Neural progenitor cell (in vitro differentiated cells): ENCODE measurements at regions not wholly inside any gene's neighbourhood (a gene's known extent, or its start where the extent isn't known, plus 50 kb on each side); places are given as distances from the start of the nearest gene placed in this dataset.

Experiments
- DNase-seq: peaks from one replicate; pipeline ENCODE4 v3.0.0-alpha.2; 2016; ENCODE audit warnings: low spot score
- H2AFZ ChIP-seq: fragments of 200-600 bp; sonication (generic); replicated peaks from 2 replicates; pipeline ENCODE4 v1.6.1; 2016; ENCODE audit warnings: antibody characterized with exemption
- H3F3A ChIP-seq: fragments of 200-600 bp; sonication (generic); 2 replicates; pipeline ENCODE4 v1.6.1; 2016; ENCODE audit warnings: antibody characterized with exemption, low read depth
- H3K27ac ChIP-seq: fragments of 200-600 bp; sonication (generic); 2 replicates; pipeline ENCODE4 v1.5.1; 2016; ENCODE audit warnings: mild to moderate bottlenecking
- H3K27me3 ChIP-seq: fragments of 200-600 bp; sonication (generic); 2 replicates; pipeline ENCODE4 v1.6.1; 2016; ENCODE audit warnings: mild to moderate bottlenecking, moderate library complexity
- H3K36me3 ChIP-seq: fragments of 200-600 bp; sonication (generic); 2 replicates; pipeline ENCODE4 v1.5.1; 2016
- H3K4me1 ChIP-seq: fragments of 200-600 bp; sonication (generic); 2 replicates; pipeline ENCODE4 v1.6.1; 2016; ENCODE audit warnings: mixed run types
- H3K4me2 ChIP-seq: fragments of 200-600 bp; sonication (generic); 2 replicates; pipeline ENCODE4 v1.6.1; 2016
- H3K4me3 ChIP-seq: fragments of 200-600 bp; sonication (generic); 2 replicates; pipeline ENCODE4 v1.5.1; 2016
- H3K79me2 ChIP-seq: fragments of 200-600 bp; sonication (generic); 2 replicates; pipeline ENCODE4 v1.6.1; 2016; ENCODE audit warnings: low read depth
- H3K9ac ChIP-seq: fragments of 200-600 bp; sonication (generic); 2 replicates; pipeline ENCODE4 v1.6.1; 2016
- H3K9me3 ChIP-seq: fragments of 200-600 bp; sonication (generic); 2 replicates; pipeline ENCODE4 v1.5.1; 2016; ENCODE audit warnings: low read depth
- H4K20me1 ChIP-seq: fragments of 200-600 bp; sonication (generic); 2 replicates; pipeline ENCODE4 v1.6.1; 2016; ENCODE audit warnings: low read depth
- H3K27ac Mint-ChIP-seq: 3 replicates; pipeline ENCODE4 v1.8.0; 2021; ENCODE audit warnings: mixed read lengths
- H3K27me3 Mint-ChIP-seq: 2 replicates; pipeline ENCODE4 v1.8.0; 2022; ENCODE audit warnings: low read depth, mild to moderate bottlenecking, inconsistent platforms, moderate library complexity, mixed read lengths; ENCODE audit not compliant: insufficient read depth
- H3K36me3 Mint-ChIP-seq: 3 replicates; pipeline ENCODE4 v1.8.0; 2021; ENCODE audit warnings: mixed read lengths
- H3K4me1 Mint-ChIP-seq: 3 replicates; pipeline ENCODE4 v1.8.0; 2021; ENCODE audit warnings: mixed read lengths
- H3K4me3 Mint-ChIP-seq: 3 replicates; pipeline ENCODE4 v1.8.0; 2021; ENCODE audit warnings: mild to moderate bottlenecking, moderate library complexity, mixed read lengths
- H3K9me3 Mint-ChIP-seq: 3 replicates; pipeline ENCODE4 v1.8.0; 2020; ENCODE audit warnings: mixed read lengths
- CTCF ChIP-seq: fragments of 200-600 bp; sonication (generic); IDR thresholded peaks from 2 replicates; pipeline ENCODE4 v1.5.1; 2017; ENCODE audit warnings: antibody characterized with exemption, mild to moderate bottlenecking
- EZH2 ChIP-seq: fragments of 200-600 bp; sonication (generic); IDR thresholded peaks from 2 replicates; pipeline ENCODE4 v1.6.1; 2017; ENCODE audit warnings: antibody characterized with exemption, mild to moderate bottlenecking, moderate library complexity
- EZH2phosphoT487 ChIP-seq: fragments of 200-600 bp; sonication (generic); IDR thresholded peaks from 2 replicates; pipeline ENCODE4 v1.6.1; 2017; ENCODE audit warnings: antibody characterized with exemption

DNA sequence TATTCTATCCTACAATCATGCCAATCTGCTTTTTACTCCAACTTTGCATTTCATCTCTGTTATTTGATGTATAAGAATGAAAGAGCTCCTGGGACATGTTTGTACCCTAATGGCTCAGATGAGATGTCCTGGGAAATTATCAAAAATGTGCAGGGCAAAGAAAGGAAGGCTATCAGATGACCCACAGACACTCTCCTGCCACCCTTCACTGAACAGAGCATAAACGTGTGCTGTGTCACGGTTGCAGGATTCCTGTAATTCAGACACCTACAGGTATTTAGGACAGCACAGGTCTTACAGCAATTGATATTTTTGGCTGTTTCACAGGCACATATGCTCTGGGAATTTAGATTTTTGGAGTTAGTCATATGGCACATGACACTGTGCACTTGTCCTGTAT lies 149.2 kb upstream of the GAS1 start:
- Histone ChIP-seq H2AFZ (no peak overlapping the region), H3K4me3 (no peak overlapping the region), H3K27ac (no peak overlapping the region), H3K36me3 (no peaks in the 10 kb centered on the region), H3F3A (no peaks in the 10 kb centered on the region), H3K4me2 (no peak overlapping the region), H3K4me1 (no peaks in the 10 kb centered on the region), H3K9me3 (no peaks in the 10 kb centered on the region), H3K9ac (no peak overlapping the region), H3K27me3 (no peaks in the 10 kb centered on the region), H3K79me2 (no peaks in the 10 kb centered on the region), H4K20me1 (no peaks in the 10 kb centered on the region)
- peaks cover 14% of the 10 kb centered on the region for H3K4me1 Mint-ChIP-seq
- H3K9me3 Mint-ChIP-seq: no peaks in the 10 kb centered on the region
- H3K36me3 Mint-ChIP-seq: no peaks in the 10 kb centered on the region
- no peak for DNase-seq
- peaks cover 6% of the 10 kb centered on the region for H3K27me3 Mint-ChIP-seq
- no peak overlapping the region for H3K4me3 Mint-ChIP-seq
- no peak for TF ChIP-seq CTCF
- TF ChIP-seq EZH2phosphoT487: no peak
- no peak for TF ChIP-seq EZH2
- no peak overlapping the region for H3K27ac Mint-ChIP-seq

DNA sequence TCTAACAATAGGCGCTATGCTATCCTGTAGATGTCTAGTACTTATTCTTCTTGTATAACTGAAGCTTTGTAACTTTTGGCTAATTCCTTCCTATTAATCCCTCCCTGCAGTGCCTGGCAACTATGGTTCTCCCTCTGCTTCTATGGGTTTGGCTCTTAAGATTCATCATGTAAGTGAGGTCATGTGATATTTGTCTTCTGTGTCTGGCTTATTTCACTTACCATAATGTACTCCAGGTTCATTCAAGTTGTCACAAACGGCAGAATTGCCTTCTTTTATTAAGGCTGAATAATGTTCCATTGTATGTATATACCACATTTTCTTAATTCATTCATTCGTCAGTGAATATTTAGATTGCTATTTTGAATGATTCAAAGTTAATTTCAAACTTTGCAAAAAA lies 149.9 kb upstream of the GAS1 start:
- no peaks in the 10 kb centered on the region for H4K20me1 ChIP-seq

DNA sequence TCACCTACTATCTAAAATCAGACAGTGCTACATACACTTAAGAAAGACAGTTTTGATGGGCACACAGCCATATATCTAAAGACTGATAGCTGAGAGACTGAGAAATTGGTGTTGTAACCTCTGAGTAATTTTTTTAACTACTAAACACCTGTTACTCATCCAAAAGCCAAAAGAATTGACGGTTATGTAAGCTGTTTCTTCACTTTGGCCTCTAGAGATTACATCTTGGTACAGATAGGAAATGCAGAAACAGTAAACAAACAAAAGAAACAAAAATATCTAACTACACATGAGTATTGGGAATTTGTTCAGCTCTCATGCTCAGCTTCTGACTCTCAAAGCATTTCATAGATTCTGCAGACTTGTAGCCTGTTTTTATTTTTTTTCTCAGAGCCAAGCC lies 152.1 kb upstream of the GAS1 start:
- no peaks in the 10 kb centered on the region for H3K27me3 ChIP-seq
- Mint-ChIP-seq H3K36me3 (no peaks in the 10 kb centered on the region), H3K27me3 (no peaks in the 10 kb centered on the region), H3K9me3 (peaks cover 5% of the 10 kb centered on the region), H3K27ac (no peak overlapping the region), H3K4me3 (no peak overlapping the region), H3K4me1 (peaks cover 14% of the 10 kb centered on the region)
- no peak overlapping the region for H3K27ac ChIP-seq
- H3K4me3 ChIP-seq: no peak overlapping the region
- no peak overlapping the region for H3K9ac ChIP-seq
- no peaks in the 10 kb centered on the region for H4K20me1 ChIP-seq
- H3K9me3 ChIP-seq: no peaks in the 10 kb centered on the region
- no peak for DNase-seq
- no peaks in the 10 kb centered on the region for H3K79me2 ChIP-seq
- no peaks in the 10 kb centered on the region for H3K36me3 ChIP-seq
- TF ChIP-seq CTCF: no peak
- TF ChIP-seq EZH2phosphoT487: no peak
- no peak for TF ChIP-seq EZH2
- no peaks in the 10 kb centered on the region for H3K4me1 ChIP-seq
- no peak overlapping the region for H3K4me2 ChIP-seq
- no peak overlapping the region for H2AFZ ChIP-seq
- no peaks in the 10 kb centered on the region for H3F3A ChIP-seq

More for the DNA sequence above, 149.9 kb upstream of the GAS1 start:
- H3K27me3 Mint-ChIP-seq: peaks cover 6% of the 10 kb centered on the region
- Histone ChIP-seq H3K4me3 (no peak overlapping the region), H2AFZ (no peak overlapping the region), H3K9ac (no peak overlapping the region), H3K4me1 (no peaks in the 10 kb centered on the region), H3F3A (no peaks in the 10 kb centered on the region), H3K9me3 (no peaks in the 10 kb centered on the region), H3K79me2 (no peaks in the 10 kb centered on the region), H3K27me3 (no peaks in the 10 kb centered on the region), H3K4me2 (no peak overlapping the region), H3K36me3 (no peaks in the 10 kb centered on the region), H3K27ac (no peak overlapping the region)
- no peak for DNase-seq
- H3K4me3 Mint-ChIP-seq: no peak overlapping the region
- H3K4me1 Mint-ChIP-seq: peaks cover 14% of the 10 kb centered on the region
- no peaks in the 10 kb centered on the region for H3K36me3 Mint-ChIP-seq
- no peak for TF ChIP-seq CTCF
- no peak for TF ChIP-seq EZH2phosphoT487
- TF ChIP-seq EZH2: no peak
- H3K9me3 Mint-ChIP-seq: no peaks in the 10 kb centered on the region
- no peak overlapping the region for H3K27ac Mint-ChIP-seq

DNA sequence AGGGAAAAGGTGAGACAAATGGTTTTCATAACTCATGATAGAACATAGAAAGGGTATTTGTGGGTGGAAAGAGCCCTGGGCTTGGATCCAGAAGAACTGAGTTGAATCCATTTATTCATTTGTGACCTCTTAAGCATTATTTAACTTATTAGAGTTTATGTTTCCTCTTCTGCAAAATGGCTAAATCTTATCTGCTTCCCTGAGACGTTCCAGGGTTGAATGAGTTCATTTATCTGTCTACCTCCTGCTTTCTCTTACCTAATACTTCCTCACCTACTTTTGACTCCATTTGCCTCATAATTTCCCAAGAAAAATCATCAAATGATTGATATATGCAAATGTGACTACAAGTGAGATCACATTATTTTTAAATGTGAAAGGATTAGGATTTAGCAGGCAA lies 152.7 kb upstream of the GAS1 start:
- peaks cover 5% of the 10 kb centered on the region for H3K9me3 Mint-ChIP-seq
- Histone ChIP-seq H3K9ac (no peak overlapping the region), H3F3A (no peaks in the 10 kb centered on the region), H3K27me3 (no peaks in the 10 kb centered on the region), H3K4me1 (no peaks in the 10 kb centered on the region), H3K36me3 (no peaks in the 10 kb centered on the region), H4K20me1 (no peaks in the 10 kb centered on the region), H2AFZ (no peak overlapping the region), H3K4me3 (no peak overlapping the region), H3K4me2 (no peak overlapping the region), H3K27ac (no peak overlapping the region), H3K9me3 (no peaks in the 10 kb centered on the region), H3K79me2 (no peaks in the 10 kb centered on the region)
- peaks cover 14% of the 10 kb centered on the region for H3K4me1 Mint-ChIP-seq
- H3K27me3 Mint-ChIP-seq: no peaks in the 10 kb centered on the region
- H3K27ac Mint-ChIP-seq: no peak overlapping the region
- TF ChIP-seq EZH2 (no peak), EZH2phosphoT487 (no peak), CTCF (no peak)
- DNase-seq: no peak
- H3K4me3 Mint-ChIP-seq: no peak overlapping the region
- no peaks in the 10 kb centered on the region for H3K36me3 Mint-ChIP-seq
